B cell (primary cell): ENCODE measurements at regions not wholly inside any gene's neighbourhood (a gene's known extent, or its start where the extent isn't known, plus 50 kb on each side); places are given as distances from the start of the nearest gene placed in this dataset.

Source experiments
- ATAC-seq: fragments of 200-7000 bp; cut with Tn5 transposase; one replicate; pipeline ENCODE4 v1.10.0; 2021; ENCODE audit warnings: low read depth, mild to moderate bottlenecking, moderate number of reproducible peaks, moderate library complexity
- CTCF ChIA-PET: fragments of 350-600 bp; sonication (Branson Sonifier 250); formaldehyde crosslinking; loops from one replicate; lab custom pipeline; 2021; ENCODE audit warnings: antibody characterized with exemption, inconsistent platforms; lab: Charles Lee
- POLR2A ChIA-PET: fragments of 350-600 bp; sonication (Branson Sonifier 250); formaldehyde crosslinking; loops from one replicate; lab custom pipeline; 2021; ENCODE audit warnings: antibody characterized with exemption; lab: Charles Lee
- DNase-seq: peaks from one replicate; pipeline ENCODE4 v3.0.0; 2013
- H2AFZ ChIP-seq: 2 replicates; pipeline ENCODE4 v1.6.1; 2012; ENCODE audit warnings: mild to moderate bottlenecking, low read depth, low read length; ENCODE audit not compliant: insufficient read depth, poor library complexity, severe bottlenecking
- H3K27ac ChIP-seq, 2 donors: 1 replicate in 1 of 2; 2 replicates in 1 of 2; pipeline ENCODE4 v1.5.1; 2012 to 2013; ENCODE audit warnings: low read length in 2 of 2, mild to moderate bottlenecking in 2 of 2, moderate library complexity in 1 of 2
- H3K27me3 ChIP-seq, 4 experiments: fragments of 200-600 bp in 1 of 4; sonication (generic) in 1 of 4; replicated peaks in 1 of 4; 1 replicate in 2 of 4; 2 replicates in 2 of 4; pipeline versions ENCODE4 v1.6.1 to v1.7.0; 2013 to 2016; ENCODE audit warnings: low read length in 3 of 4, mild to moderate bottlenecking in 2 of 4, mixed read lengths in 1 of 4, moderate library complexity in 1 of 4; ENCODE audit not compliant: insufficient read depth in 4 of 4, control insufficient read depth in 3 of 4; ENCODE audit errors: control extremely low read depth in 1 of 4
- H3K36me3 ChIP-seq, 2 experiments: replicated peaks in 1 of 2; 1 replicate in 1 of 2; 2 replicates in 1 of 2; pipeline versions ENCODE4 v1.6.1 to v1.7.1; 2013; ENCODE audit warnings: low read length in 1 of 2; ENCODE audit not compliant: insufficient read depth in 2 of 2, control insufficient read depth in 1 of 2; ENCODE audit errors: control extremely low read depth in 1 of 2, extremely low read depth in 1 of 2
- H3K4me1 ChIP-seq, 2 donors: fragments of 200-600 bp in 1 of 2; sonication (generic) in 1 of 2; 1 replicate in 1 of 2; 2 replicates in 1 of 2; pipeline versions ENCODE4 v1.5.1 to v1.6.1; 2013 to 2017; ENCODE audit warnings: low read length in 2 of 2; ENCODE audit not compliant: control insufficient read depth in 2 of 2, insufficient read depth in 2 of 2
- H3K4me2 ChIP-seq: replicated peaks from 2 replicates; pipeline ENCODE3; 2012; ENCODE audit warnings: mild to moderate bottlenecking, low read depth, low read length; ENCODE audit not compliant: poor library complexity, severe bottlenecking
- H3K4me3 ChIP-seq, 5 experiments: fragments of 200-600 bp in 1 of 5; sonication (generic) in 1 of 5; 1 replicate in 3 of 5; 2 replicates in 2 of 5; pipeline versions ENCODE4 v1.5.1 to v1.7.0; 2011 to 2016; ENCODE audit warnings: low read length in 4 of 5, mild to moderate bottlenecking in 4 of 5, low read depth in 2 of 5, control low read depth in 1 of 5, moderate library complexity in 1 of 5; ENCODE audit not compliant: insufficient read depth in 1 of 5; ENCODE audit errors: control extremely low read depth in 1 of 5, extremely low read depth in 1 of 5
- H3K79me2 ChIP-seq: fragments of 200-600 bp; sonication (generic); one replicate; pipeline ENCODE4 v1.6.0; 2016; ENCODE audit warnings: low read length; ENCODE audit not compliant: control insufficient read depth, insufficient read depth
- H3K9ac ChIP-seq: fragments of 200-600 bp; sonication (generic); 2 replicates; pipeline ENCODE4 v1.6.1; 2017; ENCODE audit warnings: mild to moderate bottlenecking, low read length, moderate library complexity
- H3K9me3 ChIP-seq, 3 donors: one replicate each; pipeline versions ENCODE4 v1.6.1 to v1.7.1; 2013; ENCODE audit warnings: low read length in 2 of 3; ENCODE audit not compliant: control insufficient read depth in 2 of 3, insufficient read depth in 1 of 3; ENCODE audit errors: control extremely low read depth in 1 of 3
- H4K20me1 ChIP-seq: 2 replicates; pipeline ENCODE4 v1.6.0; 2012; ENCODE audit warnings: mild to moderate bottlenecking, low read length; ENCODE audit not compliant: insufficient read depth, control insufficient read depth, poor library complexity, severe bottlenecking
- H3K27ac Mint-ChIP-seq: one replicate; pipeline ENCODE4 v1.8.0; 2021; ENCODE audit warnings: mixed read lengths
- H3K27me3 Mint-ChIP-seq: one replicate; pipeline ENCODE4 v1.8.0; 2021; ENCODE audit warnings: mixed read lengths
- H3K4me1 Mint-ChIP-seq: one replicate; pipeline ENCODE4 v1.8.0; 2021; ENCODE audit warnings: mixed read lengths
- H3K4me3 Mint-ChIP-seq: one replicate; pipeline ENCODE4 v1.8.0; 2021; ENCODE audit warnings: mixed read lengths
- H3K9me3 Mint-ChIP-seq: one replicate; pipeline ENCODE4 v1.8.0; 2022; ENCODE audit warnings: mixed read lengths; ENCODE audit not compliant: insufficient read depth
- CTCF ChIP-seq: fragments of 200-600 bp; IDR thresholded peaks from one replicate; pipeline ENCODE4 v1.8.0; 2022; ENCODE audit warnings: antibody characterized with exemption, mild to moderate bottlenecking
- EZH2 ChIP-seq: IDR thresholded peaks from 2 replicates; pipeline ENCODE4 v1.6.1; 2012; ENCODE audit warnings: borderline replicate concordance, low read depth, mild to moderate bottlenecking, moderate library complexity, low read length; ENCODE audit not compliant: insufficient read depth, poor library complexity, severe bottlenecking
- WGBS: methylation state at CpG from one replicate; pipeline ENCODE4 v1.1.5; 2013; ENCODE audit warnings: missing lambda C conversion rate; ENCODE audit not compliant: insufficient coverage; 5-methylcytosine and 5-hydroxymethylcytosine counted together
- intact Hi-C: fragments of 100-400 bp; cut with micrococcal nuclease; formaldehyde crosslinking; loops from one replicate; pipeline ENCODE4 v1.10.0; 2022

- Histone ChIP-seq H3K4me1 (no peaks in the 10 kb centered on the region), H3K9me3 (no peaks in the 10 kb centered on the region), H3K4me3 (no peak overlapping the region), H3K27ac (no peak overlapping the region), H3K27me3 (no peaks in the 10 kb centered on the region), H2AFZ (no peak overlapping the region), H3K4me2 (no peak overlapping the region), H3K36me3 (no peaks in the 10 kb centered on the region), H3K79me2 (no peaks in the 10 kb centered on the region), H3K9ac (no peak overlapping the region), H4K20me1 (no peaks in the 10 kb centered on the region)
- H3K27ac Mint-ChIP-seq, result no peak overlapping the region
- TF ChIP-seq CTCF (no peak), EZH2 (no peak)
- H3K9me3 Mint-ChIP-seq, result no peaks in the 10 kb centered on the region
- DNase-seq (no peak), ATAC-seq (no peak)
- H3K4me1 Mint-ChIP-seq, result no peaks in the 10 kb centered on the region
- no peak overlapping the region for H3K4me3 Mint-ChIP-seq
- ChIA-PET POLR2A (no interaction called here), CTCF (no interaction called here)
- intact Hi-C loops, result no loop called here
- no peaks in the 10 kb centered on the region for H3K27me3 Mint-ChIP-seq
These were observed 669.4 kb downstream of the DHX35 start for GRCh38 chr20:39631557-39631956.

GRCh38 chr20:39630215-39630908 lies 668.2 kb downstream of the DHX35 start:
- no peaks in the 10 kb centered on the region for H3K4me1 Mint-ChIP-seq
- Histone ChIP-seq H3K27me3 (no peaks in the 10 kb centered on the region), H3K27ac (no peak overlapping the region), H3K4me3 (no peak overlapping the region), H4K20me1 (no peaks in the 10 kb centered on the region), H3K4me1 (no peaks in the 10 kb centered on the region), H2AFZ (no peak overlapping the region), H3K36me3 (no peaks in the 10 kb centered on the region), H3K9ac (no peak overlapping the region), H3K9me3 (no peaks in the 10 kb centered on the region), H3K79me2 (no peaks in the 10 kb centered on the region), H3K4me2 (no peak overlapping the region)
- ChIA-PET POLR2A (no interaction called here), CTCF (interaction anchor here (0.5 kb wide), 1 partner anchor 92 kb away, joined by 3 read pairs; no protein-coding TSS in a partner anchor)
- intact Hi-C loops, result no loop called here
- H3K9me3 Mint-ChIP-seq, result peaks cover 2% of the 10 kb centered on the region
- H3K4me3 Mint-ChIP-seq, result no peak overlapping the region
- 75% methylated on average over 1 of the region's 4 CpGs for WGBS
- no peaks in the 10 kb centered on the region for H3K27me3 Mint-ChIP-seq
- no peak for DNase-seq
- TF ChIP-seq CTCF, result no peak
- TF ChIP-seq EZH2, result no peak
- no peak overlapping the region for H3K27ac Mint-ChIP-seq
- no peak for ATAC-seq
